ENCODE measurements at regions not wholly inside any gene's neighbourhood (a gene's known extent, or its start where the extent isn't known, plus 50 kb on each side); places are given as distances from the start of the nearest gene placed in this dataset.

DNA sequence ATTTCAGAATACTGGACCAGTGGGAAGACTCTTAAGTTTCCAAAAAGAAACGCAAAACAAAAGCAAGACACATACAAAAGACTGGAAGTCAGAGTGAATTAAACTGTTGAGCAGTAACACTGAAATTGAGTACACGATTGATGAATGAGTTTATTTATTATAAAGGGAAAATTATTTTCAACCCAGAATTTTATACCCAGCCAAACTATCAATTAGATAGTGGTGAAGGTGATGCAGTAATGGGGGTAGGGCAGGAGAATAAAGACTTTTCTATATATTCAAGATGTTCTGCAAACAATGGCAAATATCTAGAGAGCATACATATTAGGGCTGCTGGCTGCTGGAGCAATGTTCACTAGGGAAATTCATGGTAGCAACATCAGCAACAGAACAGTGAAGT lies 143.7 kb upstream of the NPVF start:
- Histone ChIP-seq H3K4me2 (ENCODE audit: insufficient read depth, low read length) (no peak overlapping the region), H3K9me3 (replicated peaks; ENCODE audit: control insufficient read depth, insufficient read depth, low read length) (no peaks in the 10 kb centered on the region), H3K36me3 (ENCODE audit: control insufficient read depth in 2 of 2, extremely low read depth in 1 of 2, insufficient read depth in 2 of 2, low read length in 2 of 2) (no peaks in the 10 kb centered on the region), H3K4me1 (ENCODE audit: control insufficient read depth, extremely low read depth, insufficient read depth, low read length) (no peaks in the 10 kb centered on the region), H3K9ac (replicated peaks; ENCODE audit: extremely low read depth, insufficient read depth, low read length) (no peak overlapping the region), H4K20me1 (replicated peaks; ENCODE audit: control insufficient read depth, extremely low read depth, insufficient read depth, low read length) (no peaks in the 10 kb centered on the region), H3K9me1 (replicated peaks; ENCODE audit: control insufficient read depth, extremely low read depth, insufficient read depth, low read length) (no peaks in the 10 kb centered on the region), H3K4me3 (replicated peaks in 1 of 3; ENCODE audit: insufficient read depth in 1 of 3, low read depth in 1 of 3, low read length in 3 of 3) (no peak overlapping the region), H3K27me3 (ENCODE audit: control insufficient read depth in 2 of 2, insufficient read depth in 2 of 2, low read length in 2 of 2) (no peaks in the 10 kb centered on the region), H2AFZ (ENCODE audit: low read depth, low read length) (no peak overlapping the region), H3K79me2 (ENCODE audit: control insufficient read depth, insufficient read depth, low read length) (no peaks in the 10 kb centered on the region), H3K27ac (ENCODE audit: insufficient read depth, low read depth, low read length) (no peak overlapping the region)
- CTCF ChIA-PET, result no interaction called here
- TF ChIP-seq POLR2AphosphoS5 (IDR thresholded peaks at IDR 0.05; ENCODE audit: insufficient read depth, low read depth, low read length) (no peak), GATA2 (IDR thresholded peaks at IDR 0.05; ENCODE audit: insufficient read depth, insufficient read length, low read depth, low read length) (no peak), POLR2A (IDR thresholded peaks at IDR 0.05; ENCODE audit: low read depth, low read length) (no peak), JUN (IDR thresholded peaks at IDR 0.05; ENCODE audit: borderline replicate concordance, insufficient read depth, insufficient read length, low read depth) (no peak), FOS (IDR thresholded peaks at IDR 0.05; ENCODE audit: borderline replicate concordance, insufficient read depth, low read length) (no peak), EZH2 (IDR thresholded peaks at IDR 0.05; ENCODE audit: borderline replicate concordance, low read depth, low read length, severe bottlenecking) (no peak), MYC (IDR thresholded peaks at IDR 0.05; ENCODE audit: low read depth, low read length) (no peak)
- TF ChIP-seq, protein P1, sequence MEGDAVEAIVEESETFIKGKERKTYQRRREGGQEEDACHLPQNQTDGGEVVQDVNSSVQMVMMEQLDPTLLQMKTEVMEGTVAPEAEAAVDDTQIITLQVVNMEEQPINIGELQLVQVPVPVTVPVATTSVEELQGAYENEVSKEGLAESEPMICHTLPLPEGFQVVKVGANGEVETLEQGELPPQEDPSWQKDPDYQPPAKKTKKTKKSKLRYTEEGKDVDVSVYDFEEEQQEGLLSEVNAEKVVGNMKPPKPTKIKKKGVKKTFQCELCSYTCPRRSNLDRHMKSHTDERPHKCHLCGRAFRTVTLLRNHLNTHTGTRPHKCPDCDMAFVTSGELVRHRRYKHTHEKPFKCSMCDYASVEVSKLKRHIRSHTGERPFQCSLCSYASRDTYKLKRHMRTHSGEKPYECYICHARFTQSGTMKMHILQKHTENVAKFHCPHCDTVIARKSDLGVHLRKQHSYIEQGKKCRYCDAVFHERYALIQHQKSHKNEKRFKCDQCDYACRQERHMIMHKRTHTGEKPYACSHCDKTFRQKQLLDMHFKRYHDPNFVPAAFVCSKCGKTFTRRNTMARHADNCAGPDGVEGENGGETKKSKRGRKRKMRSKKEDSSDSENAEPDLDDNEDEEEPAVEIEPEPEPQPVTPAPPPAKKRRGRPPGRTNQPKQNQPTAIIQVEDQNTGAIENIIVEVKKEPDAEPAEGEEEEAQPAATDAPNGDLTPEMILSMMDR (IDR thresholded peaks at IDR 0.05; ENCODE audit: extremely low read depth in 1 of 2, insufficient read depth in 1 of 2, low read depth in 1 of 2, low read length in 2 of 2), result no peak
- TF ChIP-seq, protein P2, sequence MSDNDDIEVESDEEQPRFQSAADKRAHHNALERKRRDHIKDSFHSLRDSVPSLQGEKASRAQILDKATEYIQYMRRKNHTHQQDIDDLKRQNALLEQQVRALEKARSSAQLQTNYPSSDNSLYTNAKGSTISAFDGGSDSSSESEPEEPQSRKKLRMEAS (IDR thresholded peaks at IDR 0.05; ENCODE audit: insufficient read depth, insufficient read length), result no peak
- DNase-seq (ENCODE audit: low read depth, low spot score) (no peak), FAIRE-seq (no peak)
- intact Hi-C loops (cut with micrococcal nuclease) (no loop called here), dilution Hi-C loops (cut with MboI; ENCODE audit: extremely low pct_ligation_motif_present, low sequenced_read_pairs) (no loop called here)
- no TSS peak for BruUV-seq (replicated peaks)
- POLR2A ChIA-PET, result no interaction called here
